HCT116 (cell line): ENCODE measurements at regions not wholly inside any gene's neighbourhood (a gene's known extent, or its start where the extent isn't known, plus 50 kb on each side); places are given as distances from the start of the nearest gene placed in this dataset.

Experiments used
- ATAC-seq: fragments of 200-7000 bp; cut with Tn5 transposase; 2 replicates; pipeline ENCODE4 v1.9.1; 2020; ENCODE audit warnings: mild to moderate bottlenecking, moderate library complexity
- BruUV-seq: library from RNA; stranded (reverse); fragments of 400-500 nt; replicated peaks from 2 replicates; lab custom pipeline; 2021; lab: Mats Ljungman, UMichigan
- CTCF ChIA-PET: fragments of 300-600 bp; sonication (Branson Sonifier 250); formaldehyde crosslinking; loops from one replicate; lab custom pipeline; 2021; ENCODE audit warnings: antibody characterized with exemption; lab: Charles Lee
- POLR2A ChIA-PET: fragments of 300-600, 350-600 bp; sonication (Branson Sonifier 250); formaldehyde crosslinking; loops from one replicate; lab custom pipeline; 2021; ENCODE audit warnings: antibody characterized with exemption; lab: Charles Lee
- RAD21 ChIA-PET, 2 experiments: fragments of 300-600 bp; sonication (Branson Sonifier 250); formaldehyde crosslinking; loops; one replicate each; lab custom pipeline; 2023; ENCODE audit warnings: low total read pairs in 2 of 2; ENCODE audit not compliant: uncharacterized antibody in 2 of 2, unreplicated experiment in 2 of 2, low non-redundant PET in 1 of 2; lab: Charles Lee
- DNase-seq: peaks from one replicate; pipeline ENCODE4 v3.0.0-alpha.2; 2010; ENCODE audit warnings: low read depth, low spot score
- H2AFZ ChIP-seq: fragments of 200-600 bp; shearing (Covaris generic), sonication (generic); 2 replicates; pipeline ENCODE4 v1.6.1; 2017; ENCODE audit warnings: low read depth, mixed run types, mixed read lengths, antibody characterized with exemption, low read length; ENCODE audit not compliant: poor library complexity, severe bottlenecking
- H3K27ac ChIP-seq: 2 replicates; pipeline ENCODE4 v1.5.1; 2012; ENCODE audit warnings: low read depth, low read length
- H3K27me3 ChIP-seq: fragments of 200-600 bp; sonication (generic); 2 replicates; pipeline ENCODE4 v1.6.1; 2016; ENCODE audit warnings: mixed run types, low read length, mixed read lengths; ENCODE audit not compliant: insufficient read depth
- H3K36me3 ChIP-seq, 2 experiments: fragments of 200-500 bp in 1 of 2; fragments of 200-600 bp in 1 of 2; sonication (Bioruptor generic) in 1 of 2; sonication (generic) in 1 of 2; 2 replicates each; pipeline versions ENCODE4 v1.5.1 to v1.6.1; 2014 to 2016; ENCODE audit warnings: low read length in 2 of 2, inconsistent platforms in 1 of 2, mixed read lengths in 1 of 2, mixed run types in 1 of 2; ENCODE audit not compliant: insufficient read depth in 2 of 2, control insufficient read depth in 1 of 2
- H3K4me1 ChIP-seq, 2 experiments: fragments of 200-600 bp in 1 of 2; sonication (generic) in 1 of 2; 2 replicates each; pipeline versions ENCODE4 v1.5.1 to v1.6.1; 2012 to 2017; ENCODE audit warnings: low read length in 2 of 2, inconsistent platforms in 1 of 2, mild to moderate bottlenecking in 1 of 2, mixed read lengths in 1 of 2, mixed run types in 1 of 2, moderate library complexity in 1 of 2; ENCODE audit not compliant: insufficient read depth in 2 of 2, control insufficient read depth in 1 of 2
- H3K4me2 ChIP-seq: fragments of 200-600 bp; sonication (generic); 2 replicates; pipeline ENCODE4 v1.6.1; 2017; ENCODE audit warnings: mixed run types, low read length, mixed read lengths
- H3K4me3 ChIP-seq, 2 experiments: fragments of 200-600 bp in 1 of 2; sonication (generic) in 1 of 2; replicated peaks in 1 of 2; 2 replicates each; pipeline ENCODE4 v1.5.1; 2011 to 2016; ENCODE audit warnings: low read length in 2 of 2, control low read depth in 1 of 2, low read depth in 1 of 2, mild to moderate bottlenecking in 1 of 2, mixed read lengths in 1 of 2, mixed run types in 1 of 2
- H3K79me2 ChIP-seq: fragments of 200-600 bp; sonication (generic); 2 replicates; pipeline ENCODE4 v1.6.1; 2017; ENCODE audit warnings: mild to moderate bottlenecking, mixed run types, low read length, moderate library complexity, mixed read lengths; ENCODE audit not compliant: insufficient read depth
- H3K9ac ChIP-seq: fragments of 200-600 bp; sonication (generic); 2 replicates; pipeline ENCODE4 v1.6.1; 2016; ENCODE audit warnings: low read length, mixed read lengths
- H3K9me2 ChIP-seq: fragments of 200-600 bp; sonication (generic), shearing (Covaris generic); 2 replicates; pipeline ENCODE4 v1.6.1; 2017; ENCODE audit warnings: mixed run types, mild to moderate bottlenecking, moderate library complexity; ENCODE audit not compliant: insufficient read depth
- H3K9me3 ChIP-seq, 2 experiments: fragments of 200-500 bp in 1 of 2; fragments of 200-600 bp in 1 of 2; sonication (Bioruptor generic) in 1 of 2; sonication (generic) in 1 of 2; 2 replicates each; pipeline ENCODE4 v1.6.1; 2014 to 2017; ENCODE audit warnings: low read length in 2 of 2, mixed read lengths in 2 of 2, inconsistent platforms in 1 of 2, low read depth in 1 of 2, mild to moderate bottlenecking in 1 of 2, mixed run types in 1 of 2, moderate library complexity in 1 of 2; ENCODE audit not compliant: control insufficient read depth in 1 of 2, insufficient read depth in 1 of 2
- H4K20me1 ChIP-seq: fragments of 200-600 bp; sonication (generic), shearing (Covaris generic); 2 replicates; pipeline ENCODE4 v1.6.1; 2017; ENCODE audit warnings: mixed run types, mild to moderate bottlenecking, moderate library complexity; ENCODE audit not compliant: insufficient read depth
- CBX3 ChIP-seq: IDR thresholded peaks from 2 replicates; pipeline ENCODE4 v1.6.1; 2012; ENCODE audit warnings: low read depth
- CEBPB ChIP-seq: IDR thresholded peaks from 2 replicates; pipeline ENCODE4 v1.6.1; 2012; ENCODE audit warnings: low read depth
- EZH2 ChIP-seq: fragments of 200-600 bp; sonication (generic); IDR thresholded peaks from 2 replicates; pipeline ENCODE4 v1.6.1; 2017; ENCODE audit warnings: antibody characterized with exemption, mixed run types
- EZH2phosphoT487 ChIP-seq: fragments of 200-600 bp; IDR thresholded peaks from 2 replicates; pipeline ENCODE4 v1.6.1; 2018; ENCODE audit warnings: antibody characterized with exemption, borderline replicate concordance
- POLR2AphosphoS5 ChIP-seq: IDR thresholded peaks from 2 replicates; pipeline ENCODE4 v1.6.1; 2011; ENCODE audit warnings: mild to moderate bottlenecking, low read depth, low read length, moderate library complexity
- REST ChIP-seq: IDR thresholded peaks from 2 replicates; pipeline ENCODE4 v1.6.1; 2012; ENCODE audit warnings: low read depth
- SP1 ChIP-seq: IDR thresholded peaks from 2 replicates; pipeline ENCODE4 v1.6.1; 2012; ENCODE audit warnings: low read depth
- SRF ChIP-seq: IDR thresholded peaks from 2 replicates; pipeline ENCODE4 v1.6.1; 2012; ENCODE audit warnings: low read depth
- ZFX ChIP-seq: fragments of 450-650 bp; IDR thresholded peaks from 2 replicates; pipeline ENCODE4 v1.6.1; 2017
- intact Hi-C: fragments of 100-400 bp; cut with micrococcal nuclease; formaldehyde crosslinking; loops from 2 replicates; pipeline ENCODE4 v1.10.0; 2022
- TF ChIP-seq, protein P1 (sequence below): IDR thresholded peaks from 2 replicates; pipeline ENCODE4 v1.6.1; 2012

DNA sequence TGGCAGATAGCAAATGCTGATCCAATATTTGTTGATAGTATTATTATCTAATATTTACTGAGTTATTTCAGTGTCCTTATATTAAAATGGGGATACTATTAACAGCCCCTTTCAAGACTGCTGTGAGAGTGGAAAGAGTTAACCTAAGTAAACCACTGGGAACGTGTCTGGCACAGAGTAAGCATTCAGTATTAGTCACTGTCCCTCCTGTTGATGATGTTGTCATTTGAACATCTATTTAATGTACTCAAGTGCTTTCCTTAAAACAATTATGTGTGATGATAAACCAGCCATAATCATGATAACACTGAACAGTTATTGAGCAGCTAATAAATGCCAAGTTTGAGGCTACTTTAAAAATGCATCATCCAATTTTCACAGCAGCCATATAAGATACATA lies 135.7 kb upstream of the XYLT1 start:
- RAD21 ChIA-PET: no interaction called here
- BruUV-seq: no TSS peak
- Histone ChIP-seq H3K27ac (no peak overlapping the region), H3K36me3 (no peaks in the 10 kb centered on the region), H3K27me3 (peaks cover 56% of the 10 kb centered on the region), H3K9me2 (no peaks in the 10 kb centered on the region), H3K9ac (no peak overlapping the region), H3K4me3 (no peak overlapping the region), H3K4me1 (no peaks in the 10 kb centered on the region)
- no peak for DNase-seq
- no peak for TF ChIP-seq POLR2AphosphoS5
- TF ChIP-seq, all 23 proteins: peak for 0
- no peak overlapping the region for H2AFZ ChIP-seq
- H3K4me2 ChIP-seq: no peak overlapping the region
- CTCF ChIA-PET: no interaction called here
- POLR2A ChIA-PET: no interaction called here
- no peaks in the 10 kb centered on the region for H4K20me1 ChIP-seq
- no peak for ATAC-seq
- no peaks in the 10 kb centered on the region for H3K9me3 ChIP-seq
- intact Hi-C loops: no loop called here
- H3K79me2 ChIP-seq: no peaks in the 10 kb centered on the region

- Histone ChIP-seq H3K4me2 (no peak overlapping the region), H3K4me3 (no peak overlapping the region), H4K20me1 (no peaks in the 10 kb centered on the region), H3K79me2 (no peaks in the 10 kb centered on the region), H3K9ac (no peak overlapping the region), H3K27me3 (peaks cover 56% of the 10 kb centered on the region), H3K27ac (no peak overlapping the region), H2AFZ (no peak overlapping the region), H3K36me3 (no peaks in the 10 kb centered on the region), H3K9me3 (no peaks in the 10 kb centered on the region), H3K9me2 (no peaks in the 10 kb centered on the region), H3K4me1 (no peaks in the 10 kb centered on the region)
- RAD21 ChIA-PET: no interaction called here
- no peak for ATAC-seq
- intact Hi-C loops: no loop called here
- CTCF ChIA-PET: no interaction called here
- POLR2A ChIA-PET: no interaction called here
- no peak for DNase-seq
- no peak for TF ChIP-seq CBX3
- BruUV-seq: no TSS peak
Observed at GRCh38 chr16:17605784-17606183, 135.0 kb upstream of the XYLT1 start.

GRCh38 chr16:17603626-17604025 lies 132.9 kb upstream of the XYLT1 start:
- DNase-seq (no peak), ATAC-seq (no peak)
- CTCF ChIA-PET: no interaction called here
- no peaks in the 10 kb centered on the region for H3K36me3 ChIP-seq
- POLR2A ChIA-PET: no interaction called here
- no peak overlapping the region for H3K4me3 ChIP-seq
- no peaks in the 10 kb centered on the region for H3K9me2 ChIP-seq
- H3K4me1 ChIP-seq: no peaks in the 10 kb centered on the region
- H3K9ac ChIP-seq: no peak overlapping the region
- H2AFZ ChIP-seq: no peak overlapping the region
- H3K4me2 ChIP-seq: no peak overlapping the region
- intact Hi-C loops: no loop called here
- H4K20me1 ChIP-seq: no peaks in the 10 kb centered on the region
- BruUV-seq: no TSS peak
- RAD21 ChIA-PET: no interaction called here
- no peaks in the 10 kb centered on the region for H3K9me3 ChIP-seq
- no peaks in the 10 kb centered on the region for H3K79me2 ChIP-seq
- H3K27ac ChIP-seq: no peak overlapping the region
- peaks cover 48% of the 10 kb centered on the region for H3K27me3 ChIP-seq
- TF ChIP-seq CEBPB (no peak), SRF (no peak), ZFX (no peak), EZH2 (no peak), EZH2phosphoT487 (no peak), SP1 (no peak), REST (no peak)
- TF ChIP-seq, protein P1, sequence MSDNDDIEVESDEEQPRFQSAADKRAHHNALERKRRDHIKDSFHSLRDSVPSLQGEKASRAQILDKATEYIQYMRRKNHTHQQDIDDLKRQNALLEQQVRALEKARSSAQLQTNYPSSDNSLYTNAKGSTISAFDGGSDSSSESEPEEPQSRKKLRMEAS: no peak
